VCaP (cell line): ENCODE measurements at regions not wholly inside any gene's neighbourhood (a gene's known extent, or its start where the extent isn't known, plus 50 kb on each side); places are given as distances from the start of the nearest gene placed in this dataset.

Experiments used
- H3K27ac ChIP-seq: fragments of 450-650 bp; 2 replicates; pipeline ENCODE4 v1.5.1; 2017
- TF ChIP-seq, protein P1 (sequence below): fragments of 450-650 bp; conservative IDR thresholded peaks from 2 replicates; pipeline ENCODE4 v1.5.1; 2017; ENCODE audit warnings: mild to moderate bottlenecking, moderate library complexity

DNA sequence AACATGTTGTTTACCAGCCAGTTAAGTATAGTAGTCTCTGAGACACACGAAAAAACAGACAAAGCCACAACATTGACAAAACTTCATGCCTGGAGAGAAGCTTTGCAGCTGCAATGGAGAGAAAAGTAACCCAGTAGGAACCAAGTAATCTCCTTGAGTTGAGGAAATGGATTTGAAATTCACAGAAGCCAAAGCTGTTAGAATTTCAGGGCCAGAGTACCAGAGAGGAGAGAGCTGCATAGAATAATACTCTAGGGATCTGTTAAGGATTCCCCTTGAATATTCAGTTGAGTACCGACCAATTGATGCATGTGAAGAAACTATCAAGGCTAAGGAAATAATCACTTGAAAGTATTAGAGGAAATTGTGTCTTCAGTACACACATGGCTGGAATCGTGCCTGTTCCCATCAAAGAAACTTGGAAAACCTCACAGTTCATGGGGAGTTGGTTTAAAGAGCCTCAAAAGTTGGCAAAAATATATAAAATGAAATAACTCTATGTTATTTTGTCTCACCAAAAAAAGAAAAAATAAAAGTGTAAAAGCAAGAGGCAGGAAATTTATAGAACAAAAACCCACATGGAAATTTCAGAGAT is 324.0 kb upstream of the NEGR1 start:
- H3K27ac ChIP-seq: no peak overlapping the region
- TF ChIP-seq, protein P1, sequence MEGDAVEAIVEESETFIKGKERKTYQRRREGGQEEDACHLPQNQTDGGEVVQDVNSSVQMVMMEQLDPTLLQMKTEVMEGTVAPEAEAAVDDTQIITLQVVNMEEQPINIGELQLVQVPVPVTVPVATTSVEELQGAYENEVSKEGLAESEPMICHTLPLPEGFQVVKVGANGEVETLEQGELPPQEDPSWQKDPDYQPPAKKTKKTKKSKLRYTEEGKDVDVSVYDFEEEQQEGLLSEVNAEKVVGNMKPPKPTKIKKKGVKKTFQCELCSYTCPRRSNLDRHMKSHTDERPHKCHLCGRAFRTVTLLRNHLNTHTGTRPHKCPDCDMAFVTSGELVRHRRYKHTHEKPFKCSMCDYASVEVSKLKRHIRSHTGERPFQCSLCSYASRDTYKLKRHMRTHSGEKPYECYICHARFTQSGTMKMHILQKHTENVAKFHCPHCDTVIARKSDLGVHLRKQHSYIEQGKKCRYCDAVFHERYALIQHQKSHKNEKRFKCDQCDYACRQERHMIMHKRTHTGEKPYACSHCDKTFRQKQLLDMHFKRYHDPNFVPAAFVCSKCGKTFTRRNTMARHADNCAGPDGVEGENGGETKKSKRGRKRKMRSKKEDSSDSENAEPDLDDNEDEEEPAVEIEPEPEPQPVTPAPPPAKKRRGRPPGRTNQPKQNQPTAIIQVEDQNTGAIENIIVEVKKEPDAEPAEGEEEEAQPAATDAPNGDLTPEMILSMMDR: no peak

DNA sequence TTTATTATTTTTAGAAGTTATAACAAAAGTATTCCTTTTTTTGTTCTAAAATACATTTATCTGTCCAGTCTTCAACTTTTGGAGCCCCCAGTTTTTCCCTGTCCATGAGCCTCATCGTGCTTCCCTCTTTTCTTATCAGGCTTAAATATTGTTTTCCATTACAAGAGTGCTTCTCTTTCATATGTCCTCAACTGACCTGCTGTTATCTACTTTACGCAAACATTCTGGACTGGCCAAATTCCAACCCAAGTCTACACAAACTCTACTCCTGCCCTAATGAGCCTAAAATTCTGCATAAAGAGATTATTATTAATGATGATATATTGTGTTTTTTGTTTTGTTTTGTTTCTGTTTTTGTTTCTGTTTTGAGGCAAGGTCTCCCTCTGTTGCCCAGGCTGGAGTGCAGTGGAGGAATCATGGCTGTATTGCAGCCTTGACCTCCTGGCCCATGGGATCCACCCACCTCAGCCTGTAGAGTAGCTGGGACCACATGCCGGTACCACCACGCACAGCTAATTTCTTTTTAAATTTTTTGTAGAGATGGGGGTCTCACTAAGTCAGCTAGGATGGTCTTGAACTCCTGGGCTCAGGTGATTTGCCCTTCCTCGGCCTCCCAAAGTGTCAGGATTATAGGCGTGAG is 318.8 kb upstream of the NEGR1 start:
- TF ChIP-seq, protein P1: no peak

DNA sequence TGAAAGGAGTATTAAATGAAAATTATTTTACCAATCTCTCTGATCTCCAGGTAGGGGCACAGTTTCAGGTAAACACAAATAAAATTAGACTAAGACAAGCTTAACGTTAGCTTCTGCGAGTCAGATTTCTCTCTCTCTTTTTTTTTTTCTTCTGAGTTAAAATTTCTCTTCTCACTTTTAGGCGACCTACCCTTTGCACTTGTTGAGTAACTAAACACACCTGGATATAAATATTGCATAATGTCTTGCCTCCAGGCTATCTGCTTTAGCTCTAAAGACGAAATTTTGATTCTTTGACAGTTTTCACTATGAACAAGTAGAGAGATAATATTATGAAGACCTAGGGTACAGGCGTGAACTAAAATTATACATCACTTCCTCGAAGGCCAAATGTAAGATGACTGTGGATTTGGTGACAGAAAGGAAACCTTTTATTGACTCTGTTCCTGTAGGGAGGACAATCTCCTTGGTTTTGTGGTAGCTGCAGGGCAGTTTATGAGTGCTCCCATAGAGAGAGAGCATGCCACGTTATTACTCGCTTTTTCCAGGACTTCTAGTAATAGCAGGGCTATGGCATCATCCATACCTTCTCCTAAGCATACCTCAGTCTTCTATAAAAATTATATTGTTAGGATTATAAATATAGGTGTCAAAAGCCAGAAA is 303.8 kb upstream of the NEGR1 start:
- TF ChIP-seq, protein P1: no peak
- H3K27ac ChIP-seq: no peak overlapping the region

More for the DNA sequence above, 318.8 kb upstream of the NEGR1 start:
- H3K27ac ChIP-seq: peak overlapping the region; percentile 26; the same call in 1 of the 2 replicates

DNA sequence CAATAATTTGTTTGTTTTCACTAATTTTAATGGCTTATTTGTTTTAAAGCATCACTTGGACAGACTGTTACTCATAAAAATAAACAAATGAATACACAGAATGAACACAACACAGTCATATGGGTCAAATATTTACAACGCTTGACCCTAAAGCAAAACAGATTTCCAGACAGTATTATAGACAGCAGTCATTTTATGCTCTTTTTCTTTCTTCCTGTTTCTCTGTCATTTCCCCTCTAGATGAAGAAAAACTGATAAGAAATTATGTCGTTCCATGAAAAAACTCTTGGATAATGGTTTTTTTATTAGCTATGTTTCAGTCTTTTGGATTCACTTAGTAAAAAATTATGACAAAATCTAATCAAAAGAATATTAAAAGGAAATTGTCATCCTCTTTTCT is 297.3 kb upstream of the NEGR1 start:
- no peak overlapping the region for H3K27ac ChIP-seq
- TF ChIP-seq, protein P1: no peak

DNA sequence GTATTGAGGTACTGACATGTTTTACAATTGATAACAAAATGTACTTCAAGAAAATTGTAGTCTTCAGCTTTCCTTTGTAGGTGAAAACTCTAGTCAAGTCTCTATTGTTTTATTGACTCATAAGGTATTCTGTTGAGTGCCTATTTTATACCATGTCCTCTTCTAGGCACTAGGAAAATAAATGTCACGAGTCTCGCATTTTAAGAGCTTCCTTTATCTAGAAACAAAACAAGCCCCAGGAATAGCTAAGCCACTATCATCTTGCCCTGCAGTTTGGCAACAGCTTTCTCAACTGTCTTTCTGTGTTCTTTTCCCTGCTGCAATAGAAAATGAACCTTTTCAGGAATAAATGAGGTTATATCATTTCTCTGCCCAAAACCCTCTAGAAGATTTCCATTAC is 288.5 kb upstream of the NEGR1 start:
- TF ChIP-seq, protein P1: no peak
- no peak overlapping the region for H3K27ac ChIP-seq

DNA sequence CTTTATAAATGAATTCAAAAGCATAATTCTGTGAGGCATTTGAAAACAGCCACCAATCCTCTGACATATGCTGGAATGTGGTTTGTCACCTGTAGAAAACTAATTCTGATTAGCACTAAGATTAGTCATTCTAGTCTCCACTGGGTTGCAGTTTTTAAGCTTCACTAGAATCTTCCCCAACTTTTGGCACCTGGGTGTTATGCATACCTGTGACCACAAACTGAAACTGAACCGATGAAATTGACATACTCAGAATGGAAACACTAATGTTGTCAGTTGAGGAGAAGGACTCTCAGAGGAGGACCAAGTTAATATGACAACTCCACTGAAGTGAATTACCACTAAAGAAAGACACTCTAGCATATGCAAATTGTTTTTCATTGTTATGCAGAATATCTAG is 285.8 kb upstream of the NEGR1 start:
- H3K27ac ChIP-seq: no peak overlapping the region
- TF ChIP-seq, protein P1: no peak

DNA sequence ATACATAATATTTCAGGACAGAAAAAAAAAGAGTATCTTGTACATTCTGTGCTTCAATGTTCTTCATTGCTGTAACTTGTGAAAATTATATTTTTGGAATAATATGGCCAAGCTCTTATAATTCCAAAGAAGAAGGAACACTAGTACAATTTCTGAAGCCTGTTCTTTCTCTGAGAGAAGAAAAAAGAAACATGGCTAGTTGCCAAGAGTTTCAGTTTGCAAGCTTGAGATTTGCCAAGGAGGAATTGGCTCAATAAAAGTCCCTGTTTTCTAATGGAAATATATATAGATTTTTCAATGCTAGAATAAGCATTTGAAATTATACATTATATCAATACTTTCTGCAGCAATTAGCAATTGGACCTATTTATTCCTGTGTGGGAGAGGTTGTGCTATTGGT is 285.2 kb upstream of the NEGR1 start:
- TF ChIP-seq, protein P1: no peak
- H3K27ac ChIP-seq: no peak overlapping the region
